Spleen (tissue), 7 donors: ENCODE measurements at regions not wholly inside any gene's neighbourhood (a gene's known extent, or its start where the extent isn't known, plus 50 kb on each side); places are given as distances from the start of the nearest gene placed in this dataset.

Experiments used
- POLR2AphosphoS5 ChIP-seq, 3 donors: sonication (generic); formaldehyde crosslinking; IDR thresholded peaks; one replicate each; pipeline ENCODE4 v1.5.1; 2017; ENCODE audit warnings: antibody characterized with exemption in 3 of 3
- TF ChIP-seq, protein P1 (sequence below), 11 experiments: fragments of 200-600 bp in 7 of 11; fragments of 450-650 bp in 4 of 11; sonication (generic) in 4 of 11; IDR thresholded peaks in 8 of 11; conservative IDR thresholded peaks in 3 of 11; 1 replicate in 7 of 11; 2 replicates in 4 of 11; pipeline versions ENCODE4 v1.4.0 to v1.8.0; 2016 to 2021; ENCODE audit warnings: antibody characterized with exemption in 11 of 11, inconsistent platforms in 4 of 11, mild to moderate bottlenecking in 1 of 11
- donor health status: DM: no; HTN: no; CAD: no; lungs with moderate emphysema.
- donor health status: DM: no; HTN: no; CAD: no.
- donor health status: DM: no; HTN: no; CAD: no.

DNA sequence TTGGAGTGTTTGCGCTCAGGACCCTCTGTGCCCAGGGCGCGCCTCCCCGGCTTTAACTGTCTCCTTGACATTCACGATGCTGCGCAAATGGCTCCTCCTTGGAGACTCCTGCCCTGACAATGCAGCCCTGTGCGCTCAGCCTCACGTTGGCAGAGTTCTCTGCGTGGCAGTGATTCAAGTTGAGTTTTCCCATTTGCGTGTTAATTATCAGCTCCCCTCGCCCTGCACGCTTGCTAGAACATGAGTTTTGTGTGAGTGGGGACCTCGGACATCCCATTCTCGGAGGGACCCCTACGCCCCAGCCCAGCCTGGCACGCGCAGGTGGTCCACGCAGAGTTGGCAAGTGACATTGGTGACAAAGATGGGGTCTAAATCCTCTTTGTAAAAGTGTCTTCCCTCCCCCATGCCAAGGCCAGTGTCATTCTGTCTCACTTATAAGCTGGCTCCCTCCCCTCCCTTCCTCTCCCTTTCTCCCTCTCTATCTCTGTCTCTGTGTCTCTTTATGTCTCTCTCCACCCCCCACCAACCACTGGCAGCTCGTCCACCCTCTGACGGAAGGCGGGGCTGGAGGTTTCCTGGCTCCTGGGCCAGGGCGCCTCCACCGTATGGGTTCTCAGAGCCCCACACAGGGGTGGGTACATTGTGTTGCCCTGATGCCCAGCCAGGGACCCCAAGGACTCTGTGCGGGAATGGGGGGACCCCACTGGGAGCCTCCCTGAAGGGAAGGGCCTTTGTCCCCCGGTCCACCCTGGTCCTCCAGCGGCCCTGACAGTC is 169.3 kb downstream of the OLFM1 start:
- TF ChIP-seq, protein P1, sequence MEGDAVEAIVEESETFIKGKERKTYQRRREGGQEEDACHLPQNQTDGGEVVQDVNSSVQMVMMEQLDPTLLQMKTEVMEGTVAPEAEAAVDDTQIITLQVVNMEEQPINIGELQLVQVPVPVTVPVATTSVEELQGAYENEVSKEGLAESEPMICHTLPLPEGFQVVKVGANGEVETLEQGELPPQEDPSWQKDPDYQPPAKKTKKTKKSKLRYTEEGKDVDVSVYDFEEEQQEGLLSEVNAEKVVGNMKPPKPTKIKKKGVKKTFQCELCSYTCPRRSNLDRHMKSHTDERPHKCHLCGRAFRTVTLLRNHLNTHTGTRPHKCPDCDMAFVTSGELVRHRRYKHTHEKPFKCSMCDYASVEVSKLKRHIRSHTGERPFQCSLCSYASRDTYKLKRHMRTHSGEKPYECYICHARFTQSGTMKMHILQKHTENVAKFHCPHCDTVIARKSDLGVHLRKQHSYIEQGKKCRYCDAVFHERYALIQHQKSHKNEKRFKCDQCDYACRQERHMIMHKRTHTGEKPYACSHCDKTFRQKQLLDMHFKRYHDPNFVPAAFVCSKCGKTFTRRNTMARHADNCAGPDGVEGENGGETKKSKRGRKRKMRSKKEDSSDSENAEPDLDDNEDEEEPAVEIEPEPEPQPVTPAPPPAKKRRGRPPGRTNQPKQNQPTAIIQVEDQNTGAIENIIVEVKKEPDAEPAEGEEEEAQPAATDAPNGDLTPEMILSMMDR (IDR thresholded peaks at IDR 0.05 in 8 of 11, conservative IDR thresholded peaks at IDR 0.05 in 3 of 11): no peak
- TF ChIP-seq POLR2AphosphoS5 (IDR thresholded peaks at IDR 0.05): no peak
